Neural progenitor cell (in vitro differentiated cells): ENCODE measurements at regions not wholly inside any gene's neighbourhood (a gene's known extent, or its start where the extent isn't known, plus 50 kb on each side); places are given as distances from the start of the nearest gene placed in this dataset.

Source experiments
- EZH2 ChIP-seq: fragments of 200-600 bp; sonication (generic); IDR thresholded peaks from 2 replicates; pipeline ENCODE4 v1.6.1; 2017; ENCODE audit warnings: antibody characterized with exemption, mild to moderate bottlenecking, moderate library complexity
- EZH2phosphoT487 ChIP-seq: fragments of 200-600 bp; sonication (generic); IDR thresholded peaks from 2 replicates; pipeline ENCODE4 v1.6.1; 2017; ENCODE audit warnings: antibody characterized with exemption
- TF ChIP-seq, protein P1 (sequence below): fragments of 200-600 bp; sonication (generic); IDR thresholded peaks from 2 replicates; pipeline ENCODE4 v1.5.1; 2017; ENCODE audit warnings: antibody characterized with exemption, mild to moderate bottlenecking

DNA sequence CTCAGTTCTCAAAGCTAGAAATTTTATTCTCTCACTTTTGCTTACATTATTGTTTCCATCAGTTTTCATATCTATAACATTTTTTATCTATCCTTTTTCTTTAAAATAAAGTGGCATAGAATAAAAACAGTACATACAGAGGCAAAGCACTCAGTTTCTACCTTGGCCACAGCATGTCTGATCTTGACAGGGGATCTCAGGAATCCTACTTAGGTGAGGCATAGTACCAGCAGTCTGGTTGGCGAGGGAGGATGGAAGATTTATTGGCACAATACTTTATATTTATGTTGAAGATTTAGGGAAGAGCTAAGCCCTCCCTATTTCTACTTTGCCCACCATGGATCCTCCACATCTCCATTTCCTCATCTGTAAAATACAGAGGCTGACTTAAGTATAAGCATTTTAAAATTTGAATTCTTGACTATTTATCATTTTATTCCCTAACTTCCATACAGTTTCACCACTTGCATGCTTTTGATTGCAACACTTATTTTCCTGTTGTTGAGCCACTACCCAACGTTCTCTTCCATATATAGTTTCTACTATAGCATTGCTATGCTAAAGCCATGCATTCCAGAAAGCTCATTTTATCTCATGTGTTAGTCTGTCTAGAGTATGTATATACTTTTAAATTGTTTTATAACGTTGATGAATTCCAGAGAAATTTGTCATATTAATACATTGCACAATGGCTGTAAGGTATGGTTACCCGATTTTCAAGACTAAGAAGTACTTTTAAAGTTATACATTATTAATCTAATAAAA is 506.7 kb downstream of the KCTD12 start:
- TF ChIP-seq, protein P1, sequence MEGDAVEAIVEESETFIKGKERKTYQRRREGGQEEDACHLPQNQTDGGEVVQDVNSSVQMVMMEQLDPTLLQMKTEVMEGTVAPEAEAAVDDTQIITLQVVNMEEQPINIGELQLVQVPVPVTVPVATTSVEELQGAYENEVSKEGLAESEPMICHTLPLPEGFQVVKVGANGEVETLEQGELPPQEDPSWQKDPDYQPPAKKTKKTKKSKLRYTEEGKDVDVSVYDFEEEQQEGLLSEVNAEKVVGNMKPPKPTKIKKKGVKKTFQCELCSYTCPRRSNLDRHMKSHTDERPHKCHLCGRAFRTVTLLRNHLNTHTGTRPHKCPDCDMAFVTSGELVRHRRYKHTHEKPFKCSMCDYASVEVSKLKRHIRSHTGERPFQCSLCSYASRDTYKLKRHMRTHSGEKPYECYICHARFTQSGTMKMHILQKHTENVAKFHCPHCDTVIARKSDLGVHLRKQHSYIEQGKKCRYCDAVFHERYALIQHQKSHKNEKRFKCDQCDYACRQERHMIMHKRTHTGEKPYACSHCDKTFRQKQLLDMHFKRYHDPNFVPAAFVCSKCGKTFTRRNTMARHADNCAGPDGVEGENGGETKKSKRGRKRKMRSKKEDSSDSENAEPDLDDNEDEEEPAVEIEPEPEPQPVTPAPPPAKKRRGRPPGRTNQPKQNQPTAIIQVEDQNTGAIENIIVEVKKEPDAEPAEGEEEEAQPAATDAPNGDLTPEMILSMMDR: no peak
- no peak for TF ChIP-seq EZH2
- no peak for TF ChIP-seq EZH2phosphoT487
